ENCODE measurements at regions not wholly inside any gene's neighbourhood (a gene's known extent, or its start where the extent isn't known, plus 50 kb on each side); places are given as distances from the start of the nearest gene placed in this dataset.

DNA sequence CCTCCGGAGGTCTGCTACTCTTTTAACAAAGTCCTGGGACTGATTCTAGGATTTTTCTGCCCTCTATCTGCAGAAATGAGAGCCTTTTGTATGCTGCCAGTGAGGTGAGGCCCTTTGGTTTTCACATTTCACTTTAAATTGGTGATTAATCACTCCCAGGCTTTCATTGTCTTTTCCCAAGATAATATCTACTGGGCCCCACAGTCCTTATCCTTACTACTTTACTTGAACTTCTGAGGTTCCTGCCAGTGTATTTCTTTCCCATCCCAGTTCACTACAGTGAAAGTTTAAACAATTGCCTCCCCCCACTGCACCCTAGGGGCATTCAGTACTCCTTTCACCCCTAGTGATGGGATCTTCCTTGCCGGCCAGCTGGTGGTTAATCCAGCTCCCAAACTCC is 127.4 kb upstream of the INHBA start:
- DNase-seq, result no peak

DNA sequence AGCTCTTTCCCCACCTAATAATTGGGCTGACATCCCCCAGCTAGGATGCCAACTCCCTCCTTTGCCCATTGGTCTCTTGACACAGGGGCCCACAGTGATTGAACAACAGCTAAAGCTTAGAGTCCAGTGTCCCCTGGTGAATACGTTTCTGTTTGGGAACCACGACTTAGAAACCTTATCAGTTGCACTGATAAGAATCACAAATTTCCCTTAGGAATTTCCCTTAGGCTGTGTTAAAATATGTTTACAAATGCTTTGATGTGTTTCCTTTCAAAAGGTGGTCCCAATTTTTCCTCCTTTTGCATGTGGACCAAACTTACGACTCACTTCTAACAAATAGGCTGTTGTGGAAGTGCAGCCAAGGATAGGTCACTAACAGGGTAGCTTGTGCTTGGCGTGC is 126.0 kb upstream of the INHBA start:
- DNase-seq, result no peak

DNA sequence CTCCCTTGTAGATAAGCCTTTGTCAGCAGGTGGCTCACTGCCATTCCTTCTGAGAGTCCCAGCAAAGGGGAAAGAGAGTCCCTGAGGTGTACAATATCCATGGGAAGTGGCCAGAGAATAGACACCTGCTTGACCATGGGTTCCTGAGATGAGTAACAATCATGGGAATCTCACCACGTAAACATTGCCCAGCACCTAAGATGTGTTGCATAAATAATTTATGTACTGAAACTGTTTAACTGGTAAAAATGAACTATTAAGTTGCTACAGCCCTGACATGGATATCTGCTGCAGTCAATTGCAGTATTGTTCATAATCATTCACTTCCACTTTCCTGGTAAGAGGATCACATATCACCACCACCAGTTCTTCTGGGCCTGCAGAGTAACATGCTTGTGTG is 123.8 kb upstream of the INHBA start:
- DNase-seq, result no peak

DNA sequence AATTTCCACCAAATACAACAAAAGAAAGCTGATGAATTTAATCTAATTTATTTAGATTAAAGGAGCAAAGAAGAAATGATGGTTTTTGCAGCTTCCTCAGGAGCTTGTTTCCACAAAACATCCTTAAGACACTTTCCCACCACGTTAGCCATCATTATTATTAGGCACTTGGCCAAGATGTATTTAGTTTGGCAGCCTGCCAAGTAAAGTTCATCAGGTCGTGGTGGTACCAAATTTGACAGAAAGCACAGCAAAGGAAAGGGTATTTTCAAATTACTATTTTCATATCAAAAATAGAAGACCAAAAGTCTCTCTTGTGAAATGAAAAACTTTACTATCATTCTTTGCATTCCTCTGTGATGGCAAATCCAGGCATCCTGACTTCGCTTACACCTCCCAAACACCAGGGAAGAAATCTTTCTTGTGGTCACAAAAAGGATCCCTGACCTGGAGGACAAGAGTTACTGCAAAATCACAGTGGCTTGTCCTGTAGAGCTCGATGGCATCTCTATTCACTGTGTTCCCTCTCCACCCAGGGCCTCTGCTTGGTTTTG is 123.1 kb upstream of the INHBA start:
- no peak for DNase-seq

DNA sequence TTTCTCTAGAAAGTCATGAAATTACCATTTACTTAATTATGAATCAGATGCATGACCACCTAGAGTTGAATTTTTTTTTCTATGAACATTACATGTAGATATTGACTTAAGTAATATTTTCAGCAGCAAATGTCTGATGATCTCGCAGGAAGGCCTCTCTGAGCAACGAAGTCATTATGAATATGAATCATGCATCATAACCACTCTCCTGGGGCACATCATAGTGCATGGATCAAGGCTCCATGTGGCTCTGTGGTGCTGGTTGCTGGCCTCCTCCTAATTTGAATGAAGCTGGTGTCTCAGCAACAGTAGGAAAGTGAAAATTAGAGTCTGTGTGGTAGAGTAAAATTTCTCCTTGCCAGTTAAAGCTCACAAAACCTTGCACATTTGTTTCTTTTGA is 121.4 kb upstream of the INHBA start:
- DNase-seq, result no peak

DNA sequence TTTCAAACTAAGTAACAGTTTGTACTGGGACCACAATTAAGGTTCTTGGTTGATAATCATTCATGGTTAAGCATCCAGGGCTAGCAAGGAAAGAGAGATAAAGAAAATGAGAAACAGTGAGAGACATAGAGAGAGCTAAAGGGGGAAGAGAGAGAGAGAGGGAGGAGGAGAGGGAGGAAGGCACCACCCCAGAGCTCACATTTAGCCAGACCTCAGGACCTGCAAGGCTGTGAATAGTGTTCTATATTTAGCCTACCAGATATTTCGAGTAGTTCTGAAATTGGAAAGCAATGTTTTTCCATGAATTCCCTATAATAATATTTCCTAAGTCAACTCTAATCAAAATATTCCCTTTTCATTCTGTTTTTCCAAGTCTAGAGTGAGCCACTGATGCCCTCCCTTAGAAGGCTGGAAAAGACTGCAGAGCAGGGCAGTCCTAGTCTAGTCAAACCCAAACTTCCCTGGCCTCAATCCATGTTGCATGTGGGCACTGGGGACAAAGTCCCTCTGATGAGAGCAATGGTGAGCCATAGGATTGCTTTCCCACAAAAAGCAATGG is 119.4 kb upstream of the INHBA start:
- no peak for DNase-seq

DNA sequence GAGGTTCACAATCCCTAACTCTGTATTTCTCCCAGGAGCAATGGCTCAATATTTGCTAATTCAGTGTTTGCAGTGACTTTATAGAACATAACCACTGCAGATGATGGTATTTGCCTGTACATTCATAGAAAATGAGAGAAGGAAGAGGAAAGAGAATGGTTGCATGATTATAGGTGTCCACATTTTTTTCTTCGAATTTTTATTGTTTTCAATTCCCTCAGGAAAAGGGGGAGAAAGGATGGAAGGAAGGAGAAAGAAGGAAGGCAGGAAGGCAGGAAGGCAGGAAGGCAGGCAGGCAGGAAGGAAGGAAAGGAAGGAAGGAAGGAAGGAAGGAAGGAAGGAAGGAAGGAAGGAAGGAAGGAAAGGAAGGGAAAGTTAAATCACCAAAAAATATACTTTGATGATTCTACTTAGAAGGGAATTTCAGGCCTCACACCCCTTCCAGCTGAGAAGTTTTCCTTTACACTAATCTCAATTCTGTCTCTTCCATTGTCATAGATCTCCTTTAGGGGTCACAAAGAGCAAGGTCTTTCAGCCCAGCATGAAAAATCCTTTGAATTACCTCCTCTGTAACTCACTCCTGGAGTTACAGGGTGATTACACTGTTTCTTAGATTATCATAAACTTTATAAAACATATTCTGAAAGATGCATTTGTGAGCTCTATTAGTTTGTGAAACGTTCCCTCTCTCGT is 118.8 kb upstream of the INHBA start:
- no peak for DNase-seq

DNA sequence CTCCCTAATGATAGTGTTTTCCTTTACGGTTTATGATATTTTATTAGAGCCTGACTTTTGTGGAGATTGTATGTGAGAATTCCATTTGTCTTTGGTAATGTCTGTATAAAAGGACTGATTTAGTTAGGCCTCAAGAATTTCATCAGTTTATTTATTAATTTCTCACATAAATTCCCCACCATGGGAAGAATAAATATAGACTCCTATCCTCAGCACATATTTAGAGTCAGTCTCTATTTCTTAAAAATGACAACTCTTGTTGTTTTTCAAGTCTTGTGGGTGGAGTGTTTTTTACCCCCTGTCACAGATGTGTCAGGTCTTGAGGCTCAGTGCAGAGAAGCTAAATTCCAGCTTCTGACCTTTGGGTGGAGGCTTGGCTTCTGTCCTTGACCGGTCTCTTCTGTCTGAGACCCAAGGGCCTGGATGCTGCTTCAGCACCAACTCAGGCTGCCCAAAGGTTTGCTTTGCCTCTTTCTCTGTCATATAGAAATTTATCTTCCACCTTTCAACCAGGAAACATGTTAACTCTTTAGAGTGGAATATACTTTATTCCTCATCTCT is 117.3 kb upstream of the INHBA start:
- no peak for DNase-seq

DNA sequence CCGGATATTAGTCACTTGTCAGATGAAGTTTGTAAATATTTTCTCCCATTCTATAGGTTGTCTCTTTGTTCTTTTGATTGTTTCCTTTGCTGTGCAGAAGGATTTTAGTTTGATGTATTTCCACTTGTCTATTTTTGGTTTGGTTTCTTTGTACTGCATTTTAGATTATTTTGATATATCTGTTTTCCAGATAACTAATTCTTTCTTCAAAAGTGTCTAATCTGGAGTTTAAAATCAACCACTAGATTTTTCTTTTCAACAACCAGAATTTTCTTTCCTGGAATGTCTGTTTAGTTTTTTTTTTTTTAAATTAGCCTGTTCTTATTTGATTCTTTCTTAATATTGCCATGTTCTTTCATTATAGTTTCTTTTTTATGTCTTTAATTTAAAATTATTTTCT is 116.8 kb upstream of the INHBA start:
- no peak for DNase-seq

DNA sequence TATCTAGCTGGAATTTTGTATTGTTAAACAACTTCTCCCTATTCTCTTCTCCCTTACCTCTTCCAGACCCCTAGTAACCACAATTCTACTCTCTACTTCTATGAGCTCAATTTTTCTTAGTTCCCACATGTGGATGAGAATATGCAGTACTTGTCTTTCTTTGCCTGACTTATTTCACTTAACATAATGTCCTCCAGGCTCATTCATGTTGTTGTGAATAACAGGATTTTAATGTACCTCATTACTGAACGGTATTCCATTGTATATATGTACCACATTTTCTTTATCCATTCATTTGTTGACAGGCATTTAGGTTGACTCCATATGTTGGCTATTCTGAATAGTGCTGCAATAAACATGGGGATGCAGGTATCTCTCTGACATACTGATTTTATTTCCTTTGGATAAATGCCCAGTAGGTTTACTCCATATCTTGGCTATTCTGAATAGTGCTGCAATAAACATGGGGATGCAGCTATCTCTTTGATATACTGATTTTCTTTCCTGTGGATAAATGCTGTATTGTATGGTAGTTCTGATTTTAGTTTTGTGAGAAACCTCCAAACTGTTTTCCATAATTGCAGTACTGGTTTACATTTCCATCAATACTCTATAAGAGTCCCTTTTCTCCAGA is 116.0 kb upstream of the INHBA start:
- DNase-seq, result no peak

DNA sequence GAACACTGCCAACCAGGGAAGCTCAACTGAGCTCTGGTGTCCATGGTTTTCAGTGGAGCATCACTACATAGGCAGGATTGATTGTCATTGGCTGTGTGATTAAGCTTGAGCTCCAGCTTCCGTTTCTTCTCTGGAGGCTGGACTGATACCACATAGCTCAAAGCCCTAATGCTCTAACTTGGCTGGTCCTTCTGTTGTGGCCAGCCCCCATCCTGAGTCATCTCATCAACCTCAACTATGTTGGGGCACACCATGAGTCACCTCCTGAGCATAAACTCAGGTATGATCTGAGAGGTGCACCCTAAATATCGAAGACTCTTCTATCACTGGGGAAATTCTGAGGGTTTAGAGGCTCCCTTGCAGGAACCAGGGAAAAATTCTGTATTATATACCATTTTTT is 114.5 kb upstream of the INHBA start:
- no peak for DNase-seq

DNA sequence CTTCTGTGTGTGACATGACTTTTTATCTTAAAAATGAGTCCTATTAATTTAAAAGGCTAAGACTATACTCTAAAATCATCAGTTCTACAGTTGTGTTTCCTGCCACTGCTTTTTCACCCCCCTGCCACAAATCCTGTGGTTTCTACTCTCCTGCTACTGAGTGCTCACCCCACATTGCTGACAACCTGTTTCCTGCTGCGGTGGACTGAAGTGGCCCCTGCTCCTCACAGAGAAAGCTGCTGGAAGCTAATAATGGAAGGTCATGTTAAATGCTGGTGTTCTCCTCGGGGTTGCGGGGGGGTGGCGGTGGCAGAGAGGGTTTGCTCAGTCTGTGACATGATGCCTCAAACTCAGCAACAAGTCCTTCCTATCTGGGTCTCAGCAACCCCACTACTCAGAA is 113.2 kb upstream of the INHBA start:
- DNase-seq, result no peak

DNA sequence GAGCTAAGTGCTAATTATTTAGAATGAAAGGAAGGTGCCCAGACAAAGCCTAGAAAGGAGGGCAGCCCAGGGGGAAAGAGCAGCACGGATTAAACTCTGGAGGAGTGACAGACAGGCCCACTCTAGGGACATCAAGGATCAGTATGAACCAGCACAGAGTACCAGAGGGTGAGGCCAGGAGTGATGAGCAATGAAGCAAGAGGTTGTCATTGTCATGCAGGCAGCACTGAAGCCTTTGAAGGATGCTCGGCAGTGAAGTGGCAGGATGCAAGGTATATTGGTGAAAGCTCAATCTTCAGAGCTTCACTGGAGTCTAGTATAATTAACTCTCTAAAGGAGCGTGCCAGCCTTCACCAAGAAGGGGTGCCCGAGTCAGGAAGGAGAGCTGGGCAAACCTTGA is 112.0 kb upstream of the INHBA start:
- DNase-seq, result no peak

DNA sequence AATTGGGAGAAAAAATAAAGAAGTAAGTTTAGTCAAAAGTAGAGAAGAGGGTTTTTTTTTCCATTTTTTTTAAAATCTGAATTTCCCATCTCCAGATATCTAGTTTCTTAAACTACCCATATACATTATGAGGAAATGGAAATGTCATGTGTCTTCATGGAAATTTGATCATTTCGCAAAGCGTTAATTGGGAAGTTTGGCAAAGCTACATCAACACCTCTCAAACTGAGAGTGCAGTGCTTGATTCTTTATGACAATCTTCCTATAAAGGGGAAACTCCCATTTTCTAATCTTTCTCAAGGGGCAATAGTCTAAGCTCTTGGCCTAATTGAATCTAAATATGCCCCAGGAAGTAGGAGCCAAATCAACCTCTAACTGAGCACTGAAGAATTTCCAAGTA is 110.4 kb upstream of the INHBA start:
- DNase-seq, result no peak

DNA sequence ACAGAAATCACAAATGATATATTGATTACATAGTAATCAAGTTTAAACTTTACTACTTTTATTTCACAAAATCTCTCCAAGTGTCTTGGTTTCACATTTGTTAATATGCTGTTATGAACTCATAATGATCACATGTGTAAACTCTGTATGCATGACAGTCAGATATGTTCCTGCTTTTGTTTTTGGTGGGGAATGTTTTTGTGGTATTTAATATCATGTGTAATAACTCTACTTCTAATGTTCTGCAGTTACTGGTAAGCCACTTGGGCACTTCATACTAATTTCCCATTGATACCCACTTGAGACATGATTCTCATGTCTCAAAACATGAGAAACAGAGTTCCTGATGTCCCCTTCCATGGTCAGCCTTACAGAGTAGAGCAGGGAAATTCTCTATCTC is 109.1 kb upstream of the INHBA start:
- no peak for DNase-seq

DNA sequence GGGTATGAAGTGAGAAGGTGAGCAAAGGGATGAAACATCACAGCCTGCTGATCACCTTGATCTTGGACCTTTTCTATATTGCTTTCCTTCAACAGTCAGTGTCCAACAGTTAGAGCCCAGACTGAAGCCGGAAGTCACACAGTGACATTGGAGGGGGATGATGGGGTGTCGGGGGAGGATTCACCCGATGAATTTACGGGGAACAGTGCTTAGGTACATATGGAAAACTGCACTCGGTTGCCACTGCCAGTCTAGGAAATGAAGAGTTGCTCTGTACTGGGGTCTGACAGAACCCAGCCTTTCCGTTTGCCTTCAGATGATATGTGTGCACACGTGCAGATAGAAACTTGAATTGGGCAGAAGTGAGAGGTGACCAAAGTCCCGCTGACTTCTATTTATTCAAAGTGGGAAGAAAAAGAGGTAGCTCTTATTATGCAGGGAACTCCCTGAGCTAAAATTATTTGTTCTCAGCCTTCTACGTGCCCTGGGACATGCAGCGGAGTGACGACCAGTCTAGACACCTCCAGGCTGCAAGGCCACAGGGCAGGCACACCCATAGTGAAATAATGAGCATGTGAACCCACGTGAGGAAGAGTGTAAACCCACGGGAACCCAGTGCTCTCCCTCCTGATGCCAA is 107.2 kb upstream of the INHBA start:
- DNase-seq, result no peak

DNA sequence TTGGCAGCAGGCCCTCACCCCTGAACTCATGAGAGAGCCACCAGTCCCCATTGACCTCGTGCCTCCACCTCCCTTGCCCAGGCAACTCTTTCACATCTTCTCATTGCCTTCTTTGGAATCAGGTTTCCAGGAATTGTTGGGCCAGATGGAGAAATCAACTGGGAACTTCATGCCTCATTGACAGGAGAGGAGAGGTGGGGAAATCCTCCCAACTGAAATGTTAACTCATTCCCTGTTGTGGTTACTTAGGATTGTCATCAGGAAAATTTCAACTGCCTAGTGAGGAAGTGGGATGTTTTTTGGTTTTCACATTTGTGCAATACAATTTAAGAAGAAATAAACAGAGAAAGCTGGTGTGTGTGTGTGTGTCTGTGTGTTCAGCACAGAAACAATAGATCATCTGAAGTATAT is 106.6 kb upstream of the INHBA start:
- no peak for DNase-seq

DNA sequence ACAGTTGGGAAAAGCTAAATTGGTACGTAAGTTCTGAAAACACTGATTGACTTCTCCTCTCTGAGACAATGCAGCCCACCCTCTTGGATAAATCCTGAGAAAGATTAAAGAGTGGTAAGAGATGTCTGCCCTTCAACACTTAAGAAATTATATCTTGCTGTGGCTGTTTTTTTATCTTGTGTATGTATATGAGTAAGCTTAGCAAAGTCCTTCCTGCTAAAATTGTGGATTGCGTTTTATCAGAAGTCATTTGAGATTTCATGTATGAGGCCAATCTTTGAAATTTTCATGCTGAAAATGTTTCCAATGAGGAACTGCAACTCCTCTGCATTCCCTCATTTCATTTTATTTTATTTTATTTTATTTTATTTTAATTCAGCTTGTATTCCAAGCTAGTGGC is 106.2 kb upstream of the INHBA start:
- no peak for DNase-seq

DNA sequence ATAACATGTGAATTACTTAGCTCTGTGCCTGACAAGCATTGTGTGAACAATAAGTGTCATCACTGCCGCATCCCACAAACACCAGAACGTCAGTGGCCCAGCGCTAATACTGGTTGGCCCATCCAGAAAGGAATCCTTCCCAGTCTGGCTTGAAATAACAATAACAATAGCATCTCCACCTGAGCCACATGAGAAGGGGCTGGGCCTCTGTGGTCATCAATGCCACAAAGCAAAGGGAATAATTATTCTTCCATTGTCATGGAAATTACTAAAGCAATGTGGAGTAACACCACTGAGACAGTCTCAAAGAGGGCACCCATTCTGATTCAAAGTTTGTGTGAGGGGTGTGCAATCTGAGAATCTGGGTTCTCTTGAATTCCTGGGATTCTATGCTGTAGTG is 105.7 kb upstream of the INHBA start:
- DNase-seq, result no peak

DNA sequence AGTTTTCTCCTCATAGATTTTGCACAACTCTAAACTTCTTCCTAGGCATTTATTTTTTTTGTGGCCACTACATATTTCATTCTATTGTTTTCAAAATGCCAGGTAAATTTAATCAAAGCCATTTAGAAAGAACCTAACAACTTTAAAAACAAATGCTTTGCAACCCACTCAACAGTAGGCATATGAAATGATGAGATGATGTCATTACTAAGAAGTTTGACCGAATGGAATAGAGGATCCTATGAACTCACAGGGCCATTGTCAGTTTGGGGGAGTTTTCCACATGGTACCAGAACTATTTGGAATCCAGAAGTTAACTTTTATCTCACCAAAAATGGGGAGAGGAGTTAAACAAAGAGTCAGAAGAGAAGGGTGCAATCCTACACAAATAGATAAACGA is 100.7 kb upstream of the INHBA start:
- no peak for DNase-seq

DNA sequence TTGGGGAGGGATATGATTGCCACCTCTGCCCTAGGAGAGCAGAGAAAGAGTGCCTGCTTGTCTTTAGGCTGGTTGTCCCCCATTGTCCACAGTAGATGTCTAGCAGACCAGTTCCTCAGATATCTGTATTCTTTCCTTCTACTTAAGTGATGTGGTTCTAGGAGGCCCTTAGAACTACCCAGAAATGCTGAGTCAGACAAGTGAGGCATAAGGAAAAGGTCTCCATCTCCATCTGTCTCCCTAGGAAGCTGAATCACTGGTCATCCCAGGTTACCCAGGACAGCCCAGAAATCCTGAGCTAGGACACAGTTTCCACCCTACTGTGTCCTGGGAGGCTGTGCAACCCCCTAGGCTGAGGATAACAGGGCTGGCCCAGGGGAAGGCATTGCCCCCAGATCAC is 93.4 kb upstream of the INHBA start:
- no peak for DNase-seq

DNA sequence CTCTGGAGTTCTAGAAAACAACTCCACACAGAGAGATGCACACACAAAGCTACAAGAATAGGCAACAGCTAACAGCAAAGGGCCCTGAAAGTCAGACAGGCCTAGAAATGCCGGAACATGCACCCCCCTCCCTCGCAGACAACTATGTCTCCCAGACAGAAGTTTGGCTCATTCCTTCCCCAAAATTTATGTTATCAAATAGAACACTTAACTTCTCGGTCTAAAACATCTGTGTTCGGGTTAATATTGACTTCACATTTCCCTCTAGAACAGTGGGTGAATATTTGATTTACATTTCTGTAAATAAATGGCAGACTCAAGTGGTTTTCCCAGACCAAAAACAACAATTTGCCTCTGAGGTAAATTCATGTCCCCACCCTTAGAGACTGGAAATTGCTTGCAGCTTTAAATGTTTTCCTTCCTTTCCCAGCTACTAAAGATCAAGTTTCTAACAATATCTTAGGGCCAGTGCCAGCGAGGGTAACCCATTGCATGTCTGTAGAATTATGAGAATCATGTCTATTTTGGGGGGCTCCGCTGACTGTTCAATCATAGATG is 92.5 kb upstream of the INHBA start:
- DNase-seq, result no peak

DNA sequence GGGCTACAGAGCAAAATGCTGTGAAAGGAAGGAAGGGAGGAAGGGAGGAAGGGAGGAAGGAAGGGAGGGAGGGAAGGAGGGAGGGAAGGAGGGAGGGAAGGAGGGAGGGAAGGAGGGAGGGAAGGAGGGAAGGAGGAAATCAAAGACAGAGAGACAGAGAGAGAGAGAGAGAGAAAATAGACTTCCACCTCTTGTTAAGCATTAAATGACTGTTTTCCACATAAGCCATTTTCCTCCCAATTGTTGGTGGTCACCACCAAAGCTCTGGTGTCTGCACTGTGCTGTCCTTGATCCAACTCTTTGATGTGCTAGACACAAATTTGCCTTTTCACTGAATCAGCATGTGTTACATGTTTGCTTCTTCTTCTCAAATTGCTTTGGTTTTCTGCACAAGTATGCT is 90.7 kb upstream of the INHBA start:
- no peak for DNase-seq
